ENCODE measurements at regions not wholly inside any gene's neighbourhood (a gene's known extent, or its start where the extent isn't known, plus 50 kb on each side); places are given as distances from the start of the nearest gene placed in this dataset.

- ChIA-PET CTCF (no interaction called here), POLR2A (no interaction called here)
- TF ChIP-seq, protein P1, sequence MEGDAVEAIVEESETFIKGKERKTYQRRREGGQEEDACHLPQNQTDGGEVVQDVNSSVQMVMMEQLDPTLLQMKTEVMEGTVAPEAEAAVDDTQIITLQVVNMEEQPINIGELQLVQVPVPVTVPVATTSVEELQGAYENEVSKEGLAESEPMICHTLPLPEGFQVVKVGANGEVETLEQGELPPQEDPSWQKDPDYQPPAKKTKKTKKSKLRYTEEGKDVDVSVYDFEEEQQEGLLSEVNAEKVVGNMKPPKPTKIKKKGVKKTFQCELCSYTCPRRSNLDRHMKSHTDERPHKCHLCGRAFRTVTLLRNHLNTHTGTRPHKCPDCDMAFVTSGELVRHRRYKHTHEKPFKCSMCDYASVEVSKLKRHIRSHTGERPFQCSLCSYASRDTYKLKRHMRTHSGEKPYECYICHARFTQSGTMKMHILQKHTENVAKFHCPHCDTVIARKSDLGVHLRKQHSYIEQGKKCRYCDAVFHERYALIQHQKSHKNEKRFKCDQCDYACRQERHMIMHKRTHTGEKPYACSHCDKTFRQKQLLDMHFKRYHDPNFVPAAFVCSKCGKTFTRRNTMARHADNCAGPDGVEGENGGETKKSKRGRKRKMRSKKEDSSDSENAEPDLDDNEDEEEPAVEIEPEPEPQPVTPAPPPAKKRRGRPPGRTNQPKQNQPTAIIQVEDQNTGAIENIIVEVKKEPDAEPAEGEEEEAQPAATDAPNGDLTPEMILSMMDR (IDR thresholded peaks at IDR 0.05; ENCODE audit: control extremely low read depth, extremely low read depth, low read depth, missing control alignments), result no peak
- DNase-seq (ENCODE audit: extremely low spot score), result no peak
These were observed 220.7 kb downstream of the NR2F2 start for GRCh38 chr15:96551196-96551595.

DNA sequence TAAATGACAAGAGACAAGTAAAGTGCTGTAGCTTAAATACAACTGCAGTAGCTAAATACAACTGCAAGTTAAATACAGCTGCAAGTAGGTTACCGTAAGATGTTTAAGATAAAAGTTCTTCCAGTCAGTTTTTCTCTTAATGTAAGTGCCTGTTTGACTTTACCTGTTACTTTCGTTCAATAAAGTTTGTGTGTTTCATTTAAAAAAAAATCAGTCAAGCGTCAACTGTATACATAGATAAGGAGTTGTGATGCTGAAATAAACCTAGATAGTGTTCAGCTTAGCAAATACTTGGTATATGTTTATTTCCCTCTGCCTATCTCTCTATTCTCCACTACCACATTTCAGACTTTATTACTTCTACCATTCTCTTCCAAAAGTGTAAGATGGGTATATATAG, 221.2 kb downstream of the NR2F2 start:
- POLR2A ChIA-PET, result no interaction called here
- TF ChIP-seq, protein P1 (IDR thresholded peaks at IDR 0.05; ENCODE audit: control extremely low read depth, extremely low read depth, low read depth, missing control alignments), result no peak
- DNase-seq (ENCODE audit: extremely low spot score), result no peak
- CTCF ChIA-PET, result no interaction called here

DNA sequence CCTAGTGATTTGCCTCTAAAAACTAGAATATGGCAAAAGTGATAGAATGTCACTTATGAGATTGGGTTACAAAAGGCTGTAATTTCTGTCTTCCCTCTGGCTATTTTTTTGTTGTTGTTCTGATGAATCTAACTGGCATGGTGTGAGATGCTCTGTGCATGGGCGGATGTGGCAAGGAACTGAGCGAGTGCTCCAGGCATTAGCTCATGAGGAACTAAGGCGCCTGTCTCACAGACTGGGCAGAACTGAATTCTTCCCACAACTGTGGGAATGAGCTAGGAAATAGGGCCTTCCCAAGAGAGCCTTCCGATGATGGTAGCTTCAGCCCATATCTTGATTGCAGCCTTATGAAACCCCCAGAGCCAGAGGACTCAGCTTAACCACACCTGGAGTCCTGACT, 222.5 kb downstream of the NR2F2 start:
- DNase-seq (ENCODE audit: extremely low spot score), result no peak
- POLR2A ChIA-PET, result no interaction called here
- TF ChIP-seq, protein P1 (IDR thresholded peaks at IDR 0.05; ENCODE audit: control extremely low read depth, extremely low read depth, low read depth, missing control alignments), result no peak
- CTCF ChIA-PET, result interaction anchor here (0.9 kb wide), 1 partner anchor 10 kb away, joined by 3 read pairs; no protein-coding TSS in a partner anchor

GRCh38 chr15:96553451-96553850, 223.0 kb downstream of the NR2F2 start:
- no peak for DNase-seq (ENCODE audit: extremely low spot score)
- CTCF ChIA-PET, result interaction anchor here (0.9 kb wide), 1 partner anchor 10 kb away, joined by 3 read pairs; no protein-coding TSS in a partner anchor
- POLR2A ChIA-PET, result no interaction called here
- TF ChIP-seq, protein P1 (IDR thresholded peaks at IDR 0.05; ENCODE audit: control extremely low read depth, extremely low read depth, low read depth, missing control alignments), result no peak

GRCh38 chr15:96553931-96554330, 223.4 kb downstream of the NR2F2 start:
- no peak for DNase-seq (ENCODE audit: extremely low spot score)
- ChIA-PET POLR2A (no interaction called here), CTCF (interaction anchor here (0.9 kb wide), 1 partner anchor 9 kb away, joined by 3 read pairs; no protein-coding TSS in a partner anchor)
- TF ChIP-seq, protein P1 (IDR thresholded peaks at IDR 0.05; ENCODE audit: control extremely low read depth, extremely low read depth, low read depth, missing control alignments), result no peak

DNA sequence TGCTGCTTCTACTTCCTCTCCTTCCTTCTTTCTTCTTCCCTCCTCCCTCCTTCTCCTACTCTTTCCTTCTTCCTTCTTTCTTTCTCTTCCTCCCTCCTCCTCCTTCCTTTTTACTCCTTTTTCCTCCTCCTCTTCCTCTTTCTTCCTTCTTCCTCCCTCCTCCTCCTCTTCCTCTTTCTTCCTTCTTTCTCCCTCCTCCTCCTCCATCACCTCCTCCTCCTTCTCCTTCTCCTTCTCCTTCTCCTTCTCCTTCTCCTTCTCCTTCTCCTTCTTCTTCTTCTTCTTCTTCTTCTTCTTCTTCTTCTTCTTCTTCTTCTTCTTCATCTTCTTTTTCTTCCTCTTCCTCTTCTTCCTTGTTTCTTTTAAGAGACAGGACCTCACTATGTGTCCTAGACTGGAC, 224.0 kb downstream of the NR2F2 start:
- TF ChIP-seq, protein P1 (IDR thresholded peaks at IDR 0.05; ENCODE audit: control extremely low read depth, extremely low read depth, low read depth, missing control alignments), result no peak
- DNase-seq (ENCODE audit: extremely low spot score), result no peak
- POLR2A ChIA-PET, result no interaction called here
- CTCF ChIA-PET, result no interaction called here

DNA sequence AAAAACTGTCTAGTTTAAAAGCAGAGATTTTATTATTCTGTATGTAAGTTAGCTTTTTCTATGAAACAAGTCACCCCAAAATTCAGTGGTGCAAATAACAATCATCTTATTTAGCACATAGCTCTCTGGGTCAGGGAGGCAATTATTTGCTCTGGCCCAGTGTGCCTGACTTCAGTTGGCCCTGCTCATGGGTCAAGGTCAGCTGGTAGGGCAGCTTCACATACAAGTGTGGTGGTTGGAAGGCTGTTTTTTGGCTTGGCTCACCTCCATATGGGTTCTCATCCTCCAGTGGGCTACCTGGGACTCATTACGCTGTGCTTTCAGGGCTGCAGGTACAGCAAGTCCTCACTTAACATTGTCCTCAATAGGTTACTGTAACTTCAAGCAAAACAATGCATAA, 228.6 kb downstream of the NR2F2 start:
- TF ChIP-seq, protein P1 (IDR thresholded peaks at IDR 0.05; ENCODE audit: control extremely low read depth, extremely low read depth, low read depth, missing control alignments), result no peak
- CTCF ChIA-PET, result no interaction called here
- no peak for DNase-seq (ENCODE audit: extremely low spot score)
- POLR2A ChIA-PET, result no interaction called here

Measured in GM10248 (cell line).